Neural cell (in vitro differentiated cells): ENCODE measurements at regions not wholly inside any gene's neighbourhood (a gene's known extent, or its start where the extent isn't known, plus 50 kb on each side); places are given as distances from the start of the nearest gene placed in this dataset.

ENCODE experiments used
- RAD21 ChIP-seq: fragments of 450-650 bp; conservative IDR thresholded peaks from 2 replicates; pipeline ENCODE4 v1.6.1; 2014; ENCODE audit warnings: antibody characterized with exemption, mild to moderate bottlenecking, moderate library complexity
- TF ChIP-seq, protein P1 (sequence below): fragments of 450-650 bp; IDR thresholded peaks from 2 replicates; pipeline ENCODE4 v1.5.1; 2014; ENCODE audit warnings: antibody characterized with exemption, mild to moderate bottlenecking, moderate library complexity; ENCODE audit not compliant: poor library complexity, severe bottlenecking

DNA sequence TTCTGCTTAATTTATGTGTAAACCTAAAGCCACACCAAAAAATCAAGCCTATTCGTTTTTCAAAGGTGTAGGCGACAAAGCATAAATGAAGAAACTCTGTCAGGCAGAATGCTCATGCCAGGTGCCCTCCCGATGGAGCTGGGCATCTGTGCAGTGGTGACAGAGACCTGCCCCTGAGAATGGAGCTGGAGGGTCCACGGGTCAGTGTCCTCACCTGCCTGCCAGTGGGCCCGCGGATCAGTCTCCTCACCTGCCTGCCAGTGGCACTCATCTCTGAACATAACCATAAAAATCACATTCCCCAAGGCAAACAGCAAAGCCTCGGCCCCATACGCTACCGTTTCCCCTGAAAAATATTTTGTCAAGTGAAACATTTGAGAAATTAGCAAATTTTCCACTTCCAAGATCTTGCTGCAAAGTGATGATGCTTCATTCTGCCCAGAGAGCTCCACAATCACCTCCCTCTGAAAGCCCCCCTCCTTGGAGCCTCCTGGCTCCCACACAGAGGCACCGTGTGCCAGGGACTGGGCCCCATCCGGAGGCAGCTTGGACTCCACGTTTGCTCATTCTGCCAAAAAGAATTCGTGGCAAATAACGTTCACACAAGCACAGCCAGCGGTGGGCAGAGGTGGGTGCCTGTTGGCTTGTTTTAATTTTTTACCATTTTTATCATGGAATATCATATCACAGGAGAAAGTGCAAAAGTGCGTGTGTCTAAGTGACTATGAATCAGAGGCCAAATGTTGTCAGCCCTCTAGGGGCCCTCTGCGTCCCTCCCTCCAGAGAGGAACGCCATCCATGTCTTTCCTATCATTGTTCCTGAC lies 88.8 kb downstream of the YTHDF1 start:
- TF ChIP-seq, protein P1, sequence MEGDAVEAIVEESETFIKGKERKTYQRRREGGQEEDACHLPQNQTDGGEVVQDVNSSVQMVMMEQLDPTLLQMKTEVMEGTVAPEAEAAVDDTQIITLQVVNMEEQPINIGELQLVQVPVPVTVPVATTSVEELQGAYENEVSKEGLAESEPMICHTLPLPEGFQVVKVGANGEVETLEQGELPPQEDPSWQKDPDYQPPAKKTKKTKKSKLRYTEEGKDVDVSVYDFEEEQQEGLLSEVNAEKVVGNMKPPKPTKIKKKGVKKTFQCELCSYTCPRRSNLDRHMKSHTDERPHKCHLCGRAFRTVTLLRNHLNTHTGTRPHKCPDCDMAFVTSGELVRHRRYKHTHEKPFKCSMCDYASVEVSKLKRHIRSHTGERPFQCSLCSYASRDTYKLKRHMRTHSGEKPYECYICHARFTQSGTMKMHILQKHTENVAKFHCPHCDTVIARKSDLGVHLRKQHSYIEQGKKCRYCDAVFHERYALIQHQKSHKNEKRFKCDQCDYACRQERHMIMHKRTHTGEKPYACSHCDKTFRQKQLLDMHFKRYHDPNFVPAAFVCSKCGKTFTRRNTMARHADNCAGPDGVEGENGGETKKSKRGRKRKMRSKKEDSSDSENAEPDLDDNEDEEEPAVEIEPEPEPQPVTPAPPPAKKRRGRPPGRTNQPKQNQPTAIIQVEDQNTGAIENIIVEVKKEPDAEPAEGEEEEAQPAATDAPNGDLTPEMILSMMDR: no peak
- no peak for TF ChIP-seq RAD21
